HG02840 (cell line): ENCODE measurements at regions not wholly inside any gene's neighbourhood (a gene's known extent, or its start where the extent isn't known, plus 50 kb on each side); places are given as distances from the start of the nearest gene placed in this dataset.
"Not testable (repeated sequence)": the region's sequence is repeated elsewhere in the genome, so short reads cannot be mapped to it uniquely, and the experiment has no call there.

ENCODE experiments used
- ATAC-seq: cut with Tn5 transposase; IDR thresholded peaks from one replicate; pipeline ENCODE4 v1.9.1; 2021; ENCODE audit warnings: mild to moderate bottlenecking, moderate library complexity, moderate number of reproducible peaks; ENCODE audit not compliant: unreplicated experiment, low FRiP score

DNA sequence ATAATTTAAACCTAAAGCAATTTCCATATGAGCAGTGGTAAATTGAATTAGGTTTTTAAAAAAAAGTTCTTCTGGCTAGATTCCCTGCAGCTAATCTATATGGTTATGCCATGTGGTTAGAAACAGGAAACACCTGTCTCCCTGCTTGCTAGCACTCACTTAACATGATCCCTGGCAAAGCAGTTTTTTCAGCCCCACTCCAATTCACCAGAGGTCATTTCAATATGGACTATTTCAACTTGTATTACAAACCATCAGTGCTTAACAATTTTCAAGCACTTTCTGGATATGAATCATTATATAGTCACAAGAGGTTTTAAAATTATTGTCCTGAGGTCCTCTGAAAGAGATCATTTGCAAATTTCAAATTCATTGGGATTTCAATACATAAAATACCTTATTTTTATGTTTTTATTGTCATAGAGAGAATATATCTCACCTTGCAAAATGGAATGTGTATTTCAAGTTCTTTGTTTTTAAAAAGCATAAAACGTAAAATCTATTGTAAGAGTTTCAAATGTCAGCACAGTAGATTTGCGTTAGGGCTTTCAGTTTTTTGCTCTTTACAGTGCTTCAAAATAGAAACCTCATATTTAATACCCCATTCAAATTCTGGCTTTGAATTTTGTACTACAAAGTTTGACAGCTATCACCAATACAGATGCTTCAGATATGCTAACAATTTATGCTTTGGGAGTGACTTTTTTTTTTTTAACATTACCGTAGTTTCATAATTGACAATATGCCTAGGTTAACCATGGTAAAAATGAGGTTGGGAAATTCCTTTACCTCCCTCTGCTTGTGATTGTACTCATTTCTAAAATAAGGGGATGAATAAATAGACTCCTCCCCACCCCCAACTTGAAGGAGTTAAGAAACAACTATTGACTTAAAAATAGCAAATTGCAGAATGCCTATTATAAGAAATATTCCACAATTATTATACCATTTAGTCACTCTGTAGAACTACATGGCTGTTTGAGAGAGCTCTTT, 117.5 kb upstream of the HGF start:
- no peak for ATAC-seq

GRCh38 chr7:81886211-81886764, 116.4 kb upstream of the HGF start:
- no peak for ATAC-seq

DNA sequence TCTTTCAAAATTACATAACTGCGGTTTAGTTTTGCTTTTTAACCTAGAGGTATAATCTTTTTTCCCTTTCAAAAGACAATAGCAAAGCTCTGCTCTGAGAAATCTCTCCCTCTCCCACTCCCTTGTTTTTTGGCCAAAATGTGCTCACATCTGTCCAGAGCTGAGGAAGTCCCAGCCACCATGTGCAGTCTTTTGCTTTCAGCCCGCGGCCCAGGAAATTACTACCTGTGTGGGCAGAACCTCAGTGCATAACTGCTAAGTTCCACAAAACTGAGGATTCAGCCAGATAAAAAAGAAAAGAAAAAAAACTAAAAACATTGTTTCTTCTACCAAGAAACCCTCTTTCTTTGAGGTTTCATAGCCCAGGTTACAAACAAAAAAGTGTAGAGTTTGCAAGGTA, 115.0 kb upstream of the HGF start:
- ATAC-seq, result no peak

GRCh38 chr7:81883801-81884393, 114.0 kb upstream of the HGF start:
- ATAC-seq, result no peak

GRCh38 chr7:81882086-81882485, 112.2 kb upstream of the HGF start:
- ATAC-seq, result no peak

GRCh38 chr7:81877890-81878289, 108.0 kb upstream of the HGF start:
- ATAC-seq, result no peak

DNA sequence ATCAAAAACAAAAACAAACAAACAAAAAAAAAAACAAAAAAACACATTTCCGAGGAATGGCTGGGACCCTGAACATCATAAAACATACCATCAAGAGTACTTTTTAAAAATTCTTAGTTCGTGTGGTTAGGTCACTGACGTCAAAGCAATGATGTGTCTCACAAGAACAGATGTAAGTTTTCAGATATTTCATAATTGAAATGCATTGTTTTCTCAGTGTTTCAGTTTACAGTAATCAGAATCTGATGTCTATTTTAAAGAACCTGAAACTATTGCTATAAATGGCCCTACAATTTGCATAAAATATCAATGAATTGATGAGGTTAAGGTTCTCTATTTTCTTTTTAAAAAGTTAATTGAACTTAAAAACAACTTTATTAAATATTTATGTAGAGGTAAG, 103.7 kb upstream of the HGF start:
- no peak for ATAC-seq

GRCh38 chr7:81871606-81872265, 101.9 kb upstream of the HGF start:
- ATAC-seq, result no peak

DNA sequence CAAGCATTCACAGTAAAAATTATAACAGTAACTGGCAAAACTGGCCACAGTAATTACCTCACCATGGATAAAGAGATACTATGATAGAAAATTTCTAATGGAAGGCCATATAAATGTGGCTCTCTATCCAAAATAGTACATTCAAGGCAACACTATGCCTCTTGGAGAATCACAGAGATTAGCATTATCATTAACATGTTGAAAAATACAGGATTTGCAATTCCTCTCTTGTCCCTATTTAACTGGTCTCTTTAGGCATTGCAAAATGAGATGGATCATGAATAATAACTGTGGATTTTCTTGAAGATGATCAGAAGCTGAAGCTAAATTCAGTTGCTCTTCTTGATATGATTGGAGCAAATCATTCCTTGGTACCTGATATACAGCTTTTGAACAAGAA, 100.8 kb upstream of the HGF start:
- no peak for ATAC-seq

GRCh38 chr7:81869670-81870069, 99.8 kb upstream of the HGF start:
- ATAC-seq, result no peak

DNA sequence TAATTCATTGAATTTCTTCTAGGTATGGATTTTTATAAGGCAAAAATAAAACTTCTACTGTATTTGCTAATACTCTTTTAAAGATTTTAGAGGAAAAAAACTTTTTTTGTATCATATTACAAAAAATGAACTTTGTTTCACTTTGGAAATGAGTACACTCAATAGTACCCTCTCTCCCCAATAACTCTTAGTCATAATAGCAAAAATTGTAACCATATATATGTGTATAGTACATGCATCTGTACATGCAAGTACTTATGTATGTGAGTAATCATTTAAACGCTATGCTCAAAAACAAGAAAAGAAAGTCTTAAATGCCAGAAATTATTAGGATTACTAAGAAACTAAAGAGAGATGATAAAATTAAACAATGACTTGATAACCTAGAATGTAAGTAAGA, 95.9 kb upstream of the HGF start:
- no peak for ATAC-seq

DNA sequence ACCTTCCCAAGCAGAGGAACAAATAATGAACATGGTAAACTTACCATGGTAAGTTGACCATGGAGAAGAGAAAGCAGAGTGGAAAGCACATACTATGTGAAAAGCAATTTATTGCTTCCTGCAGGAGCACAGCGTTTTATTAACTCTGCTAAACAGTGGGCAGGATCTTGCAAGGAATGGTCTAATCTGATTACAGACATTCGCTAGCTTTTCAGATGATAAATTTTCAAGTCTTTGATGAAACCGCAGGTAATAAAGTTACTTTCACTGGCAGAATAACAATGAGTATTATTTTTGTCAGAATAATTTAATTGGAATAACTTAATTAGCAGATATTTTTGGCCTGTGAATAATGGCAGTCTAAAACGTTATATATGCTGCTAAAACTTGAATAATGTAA, 89.6 kb upstream of the HGF start:
- no peak for ATAC-seq

GRCh38 chr7:81858820-81859219, 89.0 kb upstream of the HGF start:
- ATAC-seq, result not testable (repeated sequence)

GRCh38 chr7:81857385-81857784, 87.5 kb upstream of the HGF start:
- ATAC-seq, result no peak

- ATAC-seq, result no peak
Measured at GRCh38 chr7:81854518-81854917, 84.7 kb upstream of the HGF start.

DNA sequence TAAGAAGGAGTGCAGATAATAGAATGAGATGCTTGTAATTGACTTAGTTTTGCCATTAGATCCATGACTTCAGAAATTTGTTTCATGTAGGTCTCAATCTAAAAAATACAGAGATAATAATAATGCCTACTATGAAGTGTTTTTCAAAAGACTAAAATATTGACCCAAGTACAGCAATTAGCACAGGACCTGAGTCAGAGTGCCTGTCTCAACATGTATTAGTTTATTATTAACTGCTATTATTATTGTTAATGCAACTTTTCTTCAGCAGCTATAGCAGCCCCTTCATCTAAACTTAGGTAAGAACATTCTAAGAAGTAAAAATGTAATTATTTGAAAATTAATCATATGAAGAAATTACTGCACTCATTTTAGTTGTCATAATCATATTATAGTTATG, 82.9 kb upstream of the HGF start:
- no peak for ATAC-seq

GRCh38 chr7:81851413-81851812, 81.6 kb upstream of the HGF start:
- ATAC-seq, result no peak

- ATAC-seq, result no peak
Measured at GRCh38 chr7:81846398-81846797, 76.6 kb upstream of the HGF start.

- peak; percentile 61 for ATAC-seq
Measured at GRCh38 chr7:81845744-81846241, 75.9 kb upstream of the HGF start.

DNA sequence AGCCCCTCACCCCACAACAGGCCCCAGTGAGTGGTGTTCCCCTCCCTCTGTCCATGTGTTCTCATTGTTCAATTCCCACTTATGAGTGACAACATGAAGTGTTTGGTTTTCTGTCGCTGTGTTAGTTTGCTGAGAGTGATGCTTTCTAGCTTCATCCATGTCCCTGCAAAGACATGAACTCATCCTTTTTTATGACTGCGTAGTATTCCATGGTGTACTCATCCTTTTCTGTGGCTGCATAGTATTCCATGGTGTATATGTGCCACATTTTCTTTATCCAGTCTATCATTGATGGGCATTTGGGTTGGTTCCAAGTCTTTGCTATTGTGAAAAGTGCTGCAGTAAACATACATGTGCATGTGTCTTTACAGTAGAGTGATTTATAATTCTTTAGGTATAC, 73.8 kb upstream of the HGF start:
- ATAC-seq, result not testable (repeated sequence)

GRCh38 chr7:81842361-81842760, 72.5 kb upstream of the HGF start:
- no peak for ATAC-seq
